Hippocampal formation (tissue), 2 donors: ENCODE measurements at regions not wholly inside any gene's neighbourhood (a gene's known extent, or its start where the extent isn't known, plus 50 kb on each side); places are given as distances from the start of the nearest gene placed in this dataset.
A peak's percentile ranks its signal among the peaks of the same experiment; 100 is the strongest.

Experiments used
- DNase-seq, 2 donors: peaks; one replicate each; lab custom pipeline; 2025; lab: John Stamatoyannopoulos, UW

GRCh38 chr7:53520841-53521240 lies 485.4 kb downstream of the POM121L12 start:
- no peak for DNase-seq

GRCh38 chr7:53521638-53522184 lies 486.3 kb downstream of the POM121L12 start:
- DNase-seq: no peak

GRCh38 chr7:53539558-53539957 lies 504.1 kb downstream of the POM121L12 start:
- no peak for DNase-seq

- no peak for DNase-seq
These were observed 506.0 kb downstream of the POM121L12 start for GRCh38 chr7:53541475-53541874.

- peak in 1 of 2 donors; percentile 12 for DNase-seq
These were observed 506.7 kb downstream of the POM121L12 start for GRCh38 chr7:53542157-53542556.
